OCI-LY7 (cell line): ENCODE measurements at regions not wholly inside any gene's neighbourhood (a gene's known extent, or its start where the extent isn't known, plus 50 kb on each side); places are given as distances from the start of the nearest gene placed in this dataset.

Source experiments
- CTCF ChIP-seq: fragments of 200-600 bp; sonication (generic); conservative IDR thresholded peaks from 2 replicates; pipeline ENCODE4 v1.5.1; 2014; ENCODE audit warnings: mild to moderate bottlenecking, antibody characterized with exemption, low read length, moderate library complexity, mixed read lengths
- EZH2phosphoT487 ChIP-seq: fragments of 200-600 bp; sonication (generic); IDR thresholded peaks from 2 replicates; pipeline ENCODE4 v1.6.1; 2018; ENCODE audit warnings: low read depth, borderline replicate concordance, mild to moderate bottlenecking, mixed run types, antibody characterized with exemption, low read length, moderate library complexity, mixed read lengths

- TF ChIP-seq CTCF (no peak), EZH2phosphoT487 (no peak)
Measured at GRCh38 chr12:63041601-63042000, 106.7 kb upstream of the PPM1H start.
